ENCODE measurements at regions not wholly inside any gene's neighbourhood (a gene's known extent, or its start where the extent isn't known, plus 50 kb on each side); places are given as distances from the start of the nearest gene placed in this dataset.

DNA sequence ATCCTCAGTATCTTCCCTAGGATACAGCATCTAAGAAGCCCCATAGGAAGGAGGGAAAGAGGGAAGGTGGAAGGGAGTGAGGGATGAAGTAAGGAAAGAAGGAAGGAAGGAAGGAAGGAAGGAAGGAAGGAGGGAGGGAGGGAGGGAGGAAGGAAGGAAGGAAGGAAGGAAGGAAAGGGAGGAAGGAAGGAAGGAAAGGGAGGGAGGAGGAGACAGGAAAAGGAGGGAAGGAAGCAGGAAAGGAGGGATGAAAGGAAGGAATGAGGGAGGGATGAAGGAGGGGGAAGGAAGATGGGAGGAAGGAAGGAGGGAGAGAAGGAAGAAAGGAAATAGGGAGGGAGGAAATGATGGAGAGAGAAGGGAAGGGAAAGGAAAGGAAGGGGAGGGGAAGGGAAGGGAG, 455.6 kb upstream of the ZMIZ1 start:
- H3K4me3 ChIP-seq (ENCODE audit: low read depth, low read length): no peak overlapping the region
- TF ChIP-seq, protein P1, sequence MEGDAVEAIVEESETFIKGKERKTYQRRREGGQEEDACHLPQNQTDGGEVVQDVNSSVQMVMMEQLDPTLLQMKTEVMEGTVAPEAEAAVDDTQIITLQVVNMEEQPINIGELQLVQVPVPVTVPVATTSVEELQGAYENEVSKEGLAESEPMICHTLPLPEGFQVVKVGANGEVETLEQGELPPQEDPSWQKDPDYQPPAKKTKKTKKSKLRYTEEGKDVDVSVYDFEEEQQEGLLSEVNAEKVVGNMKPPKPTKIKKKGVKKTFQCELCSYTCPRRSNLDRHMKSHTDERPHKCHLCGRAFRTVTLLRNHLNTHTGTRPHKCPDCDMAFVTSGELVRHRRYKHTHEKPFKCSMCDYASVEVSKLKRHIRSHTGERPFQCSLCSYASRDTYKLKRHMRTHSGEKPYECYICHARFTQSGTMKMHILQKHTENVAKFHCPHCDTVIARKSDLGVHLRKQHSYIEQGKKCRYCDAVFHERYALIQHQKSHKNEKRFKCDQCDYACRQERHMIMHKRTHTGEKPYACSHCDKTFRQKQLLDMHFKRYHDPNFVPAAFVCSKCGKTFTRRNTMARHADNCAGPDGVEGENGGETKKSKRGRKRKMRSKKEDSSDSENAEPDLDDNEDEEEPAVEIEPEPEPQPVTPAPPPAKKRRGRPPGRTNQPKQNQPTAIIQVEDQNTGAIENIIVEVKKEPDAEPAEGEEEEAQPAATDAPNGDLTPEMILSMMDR (IDR thresholded peaks at IDR 0.05; ENCODE audit: insufficient read depth, low read depth, low read length): no peak
- no peak for DNase-seq (ENCODE audit: low read depth)

GRCh38 chr10:78614267-78614666, 454.5 kb upstream of the ZMIZ1 start:
- TF ChIP-seq, protein P1 (IDR thresholded peaks at IDR 0.05; ENCODE audit: insufficient read depth, low read depth, low read length): no peak
- DNase-seq (ENCODE audit: low read depth): no peak
- H3K4me3 ChIP-seq (ENCODE audit: low read depth, low read length): no peak overlapping the region

DNA sequence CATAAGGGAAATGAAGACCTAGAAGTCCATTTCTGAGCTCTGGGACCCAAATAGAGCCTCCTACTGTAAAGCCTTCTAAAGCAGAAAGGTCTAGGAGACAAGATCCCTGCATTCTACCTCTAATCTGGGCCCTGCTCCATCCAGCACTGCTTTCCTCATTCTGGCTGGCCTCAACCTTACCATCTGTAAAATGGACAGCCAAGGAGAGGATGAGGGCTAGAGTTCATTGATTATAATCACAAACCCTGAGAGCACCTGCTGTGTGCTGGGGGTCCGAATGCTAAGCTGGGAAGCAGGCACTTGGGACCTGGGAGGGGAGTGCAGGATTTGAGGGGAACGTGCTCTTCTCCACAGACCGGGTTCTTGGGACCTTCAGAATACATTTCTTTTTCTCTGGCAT, 454.0 kb upstream of the ZMIZ1 start:
- TF ChIP-seq, protein P1 (IDR thresholded peaks at IDR 0.05; ENCODE audit: insufficient read depth, low read depth, low read length): no peak

GRCh38 chr10:78616125-78616695, 452.6 kb upstream of the ZMIZ1 start:
- no peak overlapping the region for H3K4me3 ChIP-seq (ENCODE audit: low read depth, low read length)
- no peak for DNase-seq (ENCODE audit: low read depth)
- TF ChIP-seq, protein P1 (IDR thresholded peaks at IDR 0.05; ENCODE audit: insufficient read depth, low read depth, low read length): no peak

More for the DNA sequence above, 454.0 kb upstream of the ZMIZ1 start:
- no peak overlapping the region for H3K4me3 ChIP-seq (ENCODE audit: low read depth, low read length)
- no peak for DNase-seq (ENCODE audit: low read depth)

GRCh38 chr10:78617115-78617514, 451.7 kb upstream of the ZMIZ1 start:
- TF ChIP-seq, protein P1 (IDR thresholded peaks at IDR 0.05; ENCODE audit: insufficient read depth, low read depth, low read length): no peak
- DNase-seq (ENCODE audit: low read depth): no peak

GRCh38 chr10:78617631-78618030, 451.1 kb upstream of the ZMIZ1 start:
- no peak overlapping the region for H3K4me3 ChIP-seq (ENCODE audit: low read depth, low read length)
- DNase-seq (ENCODE audit: low read depth): no peak
- TF ChIP-seq, protein P1 (IDR thresholded peaks at IDR 0.05; ENCODE audit: insufficient read depth, low read depth, low read length): no peak

More at GRCh38 chr10:78617115-78617514, 451.7 kb upstream of the ZMIZ1 start:
- no peak overlapping the region for H3K4me3 ChIP-seq (ENCODE audit: low read depth, low read length)

- TF ChIP-seq, protein P1 (IDR thresholded peaks at IDR 0.05; ENCODE audit: insufficient read depth, low read depth, low read length): no peak
- H3K4me3 ChIP-seq (ENCODE audit: low read depth, low read length): no peak overlapping the region
- DNase-seq (ENCODE audit: low read depth): no peak
Observed at GRCh38 chr10:78618050-78618449, 450.7 kb upstream of the ZMIZ1 start.

Measured in fibroblast of villous mesenchyme (primary cell).